Mesendoderm (in vitro differentiated cells): ENCODE measurements at regions not wholly inside any gene's neighbourhood (a gene's known extent, or its start where the extent isn't known, plus 50 kb on each side); places are given as distances from the start of the nearest gene placed in this dataset.
"Not testable (repeated sequence)": the region's sequence is repeated elsewhere in the genome, so short reads cannot be mapped to it uniquely, and the experiment has no call there.

ENCODE experiments used
- DNase-seq: peaks from one replicate; pipeline ENCODE4 v3.0.0; 2013
- H2AK5ac ChIP-seq: 2 replicates; pipeline ENCODE4 v1.6.1; 2013; ENCODE audit warnings: low read length, inconsistent platforms
- H2BK120ac ChIP-seq: 2 replicates; pipeline ENCODE4 v1.6.1; 2013; ENCODE audit warnings: low read depth, mild to moderate bottlenecking, low read length, moderate library complexity, mixed read lengths
- H2BK15ac ChIP-seq: replicated peaks from 2 replicates; pipeline ENCODE4 v1.6.1; 2013; ENCODE audit warnings: low read depth, mild to moderate bottlenecking, moderate library complexity
- H2BK5ac ChIP-seq: 2 replicates; pipeline ENCODE4 v1.6.1; 2013; ENCODE audit warnings: low read length, inconsistent platforms
- H3K18ac ChIP-seq: 2 replicates; pipeline ENCODE4 v1.6.1; 2013; ENCODE audit warnings: mild to moderate bottlenecking, low read length, mixed read lengths
- H3K23ac ChIP-seq: one replicate; pipeline ENCODE4 v1.6.1; 2013; ENCODE audit warnings: low read length
- H3K27ac ChIP-seq: 2 replicates; pipeline ENCODE4 v1.5.1; 2013; ENCODE audit warnings: low read depth, mild to moderate bottlenecking, inconsistent platforms, low read length, moderate library complexity
- H3K27me3 ChIP-seq: 2 replicates; pipeline ENCODE4 v1.6.1; 2013; ENCODE audit warnings: low read length, control low read depth, mild to moderate bottlenecking, inconsistent platforms; ENCODE audit not compliant: insufficient read depth, poor library complexity
- H3K36me3 ChIP-seq: 2 replicates; pipeline ENCODE4 v1.6.1; 2013; ENCODE audit warnings: low read length, inconsistent platforms; ENCODE audit not compliant: control insufficient read depth, insufficient read depth
- H3K4ac ChIP-seq: one replicate; pipeline ENCODE4 v1.6.1; 2013; ENCODE audit warnings: low read depth, mild to moderate bottlenecking, low read length, moderate library complexity
- H3K4me1 ChIP-seq: 2 replicates; pipeline ENCODE4 v1.6.1; 2013; ENCODE audit warnings: low read depth, low read length, inconsistent platforms; ENCODE audit not compliant: control insufficient read depth
- H3K4me2 ChIP-seq: 2 replicates; pipeline ENCODE4 v1.6.1; 2013; ENCODE audit warnings: low read length
- H3K4me3 ChIP-seq: 2 replicates; pipeline ENCODE4 v1.5.1; 2013; ENCODE audit warnings: mild to moderate bottlenecking, low read length
- H3K56ac ChIP-seq: one replicate; pipeline ENCODE4 v1.6.1; 2013; ENCODE audit warnings: low read length
- H3K79me1 ChIP-seq: 2 replicates; pipeline ENCODE4 v1.6.1; 2013; ENCODE audit warnings: low read length, inconsistent platforms
- H3K79me2 ChIP-seq: 2 replicates; pipeline ENCODE4 v1.6.1; 2013; ENCODE audit warnings: mild to moderate bottlenecking, low read length; ENCODE audit not compliant: control insufficient read depth, insufficient read depth
- H3K9ac ChIP-seq: 2 replicates; pipeline ENCODE4 v1.6.1; 2013; ENCODE audit warnings: low read length, inconsistent platforms
- H4K5ac ChIP-seq: one replicate; pipeline ENCODE4 v1.6.1; 2013; ENCODE audit warnings: low read length
- H4K8ac ChIP-seq: one replicate; pipeline ENCODE4 v1.6.1; 2013; ENCODE audit warnings: low read depth, mild to moderate bottlenecking, control low read depth, low read length, moderate library complexity
- WGBS: extraction: QIAGEN DNeasy Blood & Tissue Kit; methylation state at CpG from one replicate; pipeline ENCODE4 v1.1.7; 2013; ENCODE audit warnings: low lambda C conversion rate, missing lambda C conversion rate; ENCODE audit not compliant: insufficient coverage; ENCODE audit errors: extremely low coverage; 5-methylcytosine and 5-hydroxymethylcytosine counted together

- H2BK5ac ChIP-seq = no peak overlapping the region
- H2BK120ac ChIP-seq = no peak overlapping the region
- no peak overlapping the region for H3K9ac ChIP-seq
- H3K23ac ChIP-seq = no peak overlapping the region
- WGBS = no CpG with 5 or more reads among the region's 10 CpGs
- H3K27ac ChIP-seq = no peak overlapping the region
- no peaks in the 10 kb centered on the region for H3K36me3 ChIP-seq
- no peaks in the 10 kb centered on the region for H3K27me3 ChIP-seq
- no peaks in the 10 kb centered on the region for H3K4me1 ChIP-seq
- H3K79me2 ChIP-seq = no peaks in the 10 kb centered on the region
- H4K5ac ChIP-seq = no peak overlapping the region
- no peak overlapping the region for H3K18ac ChIP-seq
- no peak for DNase-seq
- H3K56ac ChIP-seq = no peak overlapping the region
- H2BK15ac ChIP-seq = no peak overlapping the region
- no peak overlapping the region for H3K4ac ChIP-seq
- no peak overlapping the region for H3K4me2 ChIP-seq
- H2AK5ac ChIP-seq = no peak overlapping the region
- H4K8ac ChIP-seq = no peak overlapping the region
- no peak overlapping the region for H3K4me3 ChIP-seq
- H3K79me1 ChIP-seq = no peaks in the 10 kb centered on the region
Observed at GRCh38 chr6:90458353-90459224, 128.3 kb downstream of the MAP3K7 start.

DNA sequence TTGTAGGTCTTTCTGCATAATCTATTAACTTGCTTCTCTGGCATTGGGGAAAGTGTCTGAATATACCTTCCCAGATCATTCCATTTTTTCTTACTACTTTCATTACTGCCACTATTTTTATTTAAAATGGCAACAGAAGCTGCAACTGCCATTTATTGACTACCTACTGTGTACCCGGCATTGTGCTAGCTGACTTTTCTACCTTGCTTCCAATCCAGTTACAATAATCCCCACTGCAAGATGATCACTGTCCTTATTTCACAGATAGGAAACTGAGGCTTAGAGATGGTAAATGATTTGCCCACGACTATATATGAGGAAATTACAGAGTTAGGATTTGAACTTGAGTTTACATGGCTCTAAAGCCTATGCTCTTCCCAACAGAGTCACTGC is 129.0 kb downstream of the MAP3K7 start:
- Histone ChIP-seq H3K56ac (no peak overlapping the region), H3K18ac (no peak overlapping the region), H2BK120ac (no peak overlapping the region), H3K79me2 (no peaks in the 10 kb centered on the region), H4K8ac (no peak overlapping the region), H3K4me2 (no peak overlapping the region), H4K5ac (no peak overlapping the region), H3K79me1 (no peaks in the 10 kb centered on the region), H3K9ac (no peak overlapping the region), H3K4me3 (no peak overlapping the region), H3K36me3 (no peaks in the 10 kb centered on the region), H3K4ac (no peak overlapping the region), H2BK15ac (no peak overlapping the region), H2BK5ac (no peak overlapping the region), H3K27me3 (no peaks in the 10 kb centered on the region), H2AK5ac (no peak overlapping the region), H3K27ac (no peak overlapping the region), H3K23ac (no peak overlapping the region), H3K4me1 (no peaks in the 10 kb centered on the region)
- no CpG with 5 or more reads among the region's 2 CpGs for WGBS
- no peak for DNase-seq

- H2BK5ac ChIP-seq, H3K4me2 ChIP-seq, H4K8ac ChIP-seq, H3K56ac ChIP-seq, H3K27ac ChIP-seq, H3K9ac ChIP-seq, H3K79me2 ChIP-seq, DNase-seq, H4K5ac ChIP-seq, H2AK5ac ChIP-seq, H3K36me3 ChIP-seq, H3K4me1 ChIP-seq, H2BK15ac ChIP-seq, H3K4me3 ChIP-seq, H3K23ac ChIP-seq, H2BK120ac ChIP-seq, H3K18ac ChIP-seq, H3K4ac ChIP-seq, H3K27me3 ChIP-seq, H3K79me1 ChIP-seq: not testable (repeated sequence)
- no CpG with 5 or more reads among the region's 19 CpGs for WGBS
Observed at GRCh38 chr6:90456997-90457866, 129.6 kb downstream of the MAP3K7 start.

GRCh38 chr6:90456001-90456400 is 130.9 kb downstream of the MAP3K7 start:
- no CpG with 5 or more reads among the region's 3 CpGs for WGBS

DNA sequence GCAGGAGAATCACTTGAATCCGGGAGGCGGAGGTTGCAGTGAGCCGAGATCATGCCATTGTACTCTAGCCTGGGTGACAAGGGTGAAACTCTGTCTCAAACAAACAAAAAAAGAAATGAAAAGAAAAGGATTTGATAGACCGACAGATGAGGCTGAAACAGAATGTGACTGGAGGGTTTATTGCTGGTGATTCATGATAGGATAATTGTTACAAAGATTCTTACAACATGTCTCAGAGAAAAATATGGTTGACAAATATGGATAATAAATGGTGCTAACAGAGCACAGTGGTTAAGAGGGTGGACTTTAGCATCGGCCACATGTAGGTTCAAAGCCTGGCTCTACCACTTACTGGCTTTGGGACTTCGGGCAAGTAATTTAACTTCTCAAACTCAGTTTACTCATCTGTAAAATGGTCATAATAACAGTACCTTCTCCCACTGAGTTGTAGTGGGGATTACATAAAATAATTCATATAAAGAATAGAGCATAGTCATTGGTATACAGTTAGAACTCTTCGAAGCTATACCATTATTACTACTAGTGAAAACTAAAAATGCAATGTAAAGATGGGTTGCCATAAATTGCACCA is 131.9 kb downstream of the MAP3K7 start:
- Histone ChIP-seq H3K27me3 (no peaks in the 10 kb centered on the region), H3K18ac (no peak overlapping the region), H2AK5ac (no peak overlapping the region), H3K4me1 (no peaks in the 10 kb centered on the region), H3K4ac (no peak overlapping the region), H3K27ac (no peak overlapping the region), H3K23ac (no peak overlapping the region), H3K9ac (no peak overlapping the region), H2BK15ac (no peak overlapping the region), H3K79me1 (no peaks in the 10 kb centered on the region), H3K4me3 (no peak overlapping the region), H2BK5ac (no peak overlapping the region), H3K4me2 (no peak overlapping the region), H4K5ac (no peak overlapping the region), H2BK120ac (no peak overlapping the region), H3K79me2 (no peaks in the 10 kb centered on the region), H3K36me3 (no peaks in the 10 kb centered on the region), H3K56ac (no peak overlapping the region), H4K8ac (no peak overlapping the region)
- no CpG with 5 or more reads among the region's 7 CpGs for WGBS
- no peak for DNase-seq

More at GRCh38 chr6:90456001-90456400, 130.9 kb downstream of the MAP3K7 start:
- Histone ChIP-seq H3K18ac (no peak overlapping the region), H2BK5ac (no peak overlapping the region), H3K27me3 (no peaks in the 10 kb centered on the region), H2BK15ac (no peak overlapping the region), H3K79me1 (no peaks in the 10 kb centered on the region), H3K4me2 (no peak overlapping the region), H2BK120ac (no peak overlapping the region), H3K9ac (no peak overlapping the region), H3K4ac (no peak overlapping the region), H2AK5ac (no peak overlapping the region), H4K5ac (no peak overlapping the region), H3K27ac (no peak overlapping the region), H4K8ac (no peak overlapping the region), H3K79me2 (no peaks in the 10 kb centered on the region), H3K56ac (no peak overlapping the region), H3K4me1 (no peaks in the 10 kb centered on the region), H3K4me3 (no peak overlapping the region), H3K23ac (no peak overlapping the region), H3K36me3 (no peaks in the 10 kb centered on the region)
- DNase-seq = no peak
